Keratinocyte (primary cell): ENCODE measurements at regions not wholly inside any gene's neighbourhood (a gene's known extent, or its start where the extent isn't known, plus 50 kb on each side); places are given as distances from the start of the nearest gene placed in this dataset.

Experiments used
- DNase-seq: peaks from one replicate; pipeline ENCODE4 v3.0.0-alpha.2; 2011; ENCODE audit warnings: low read depth, missing footprints, low spot score
- FAIRE-seq: peaks from 2 replicates; lab custom pipeline; 2011; peaks lifted over from hg19 to GRCh38; lab: Jason Lieb, UNC
- H2AFZ ChIP-seq: 2 replicates; pipeline ENCODE4 v1.6.0; 2012; ENCODE audit warnings: low read length, control low read depth, inconsistent platforms; ENCODE audit not compliant: control insufficient read depth
- H3K27ac ChIP-seq: 2 replicates; pipeline ENCODE4 v1.5.1; 2011; ENCODE audit warnings: low read length; ENCODE audit not compliant: control insufficient read depth, insufficient read depth
- H3K27me3 ChIP-seq: 3 replicates; pipeline ENCODE4 v1.6.0; 2011; ENCODE audit warnings: low read length; ENCODE audit not compliant: control insufficient read depth, insufficient read depth; ENCODE audit errors: extremely low read depth
- H3K36me3 ChIP-seq, 2 experiments: 2 replicates in 1 of 2; 3 replicates in 1 of 2; pipeline ENCODE4 v1.5.1; 2011; ENCODE audit warnings: low read length in 2 of 2, mild to moderate bottlenecking in 1 of 2; ENCODE audit not compliant: control insufficient read depth in 2 of 2, insufficient read depth in 2 of 2; ENCODE audit errors: extremely low read depth in 1 of 2
- H3K4me1 ChIP-seq: 3 replicates; pipeline ENCODE4 v1.5.1; 2011; ENCODE audit warnings: low read length; ENCODE audit not compliant: control insufficient read depth, insufficient read depth; ENCODE audit errors: extremely low read depth
- H3K4me2 ChIP-seq: 3 replicates; pipeline ENCODE4 v1.6.0; 2011; ENCODE audit warnings: low read depth, low read length; ENCODE audit not compliant: control insufficient read depth, insufficient read depth; ENCODE audit errors: extremely low read depth
- H3K4me3 ChIP-seq, 3 experiments: fragments of 200-600 bp in 1 of 3; sonication (generic) in 1 of 3; 2 replicates in 2 of 3; 3 replicates in 1 of 3; pipeline ENCODE4 v1.5.1; 2011 to 2016; ENCODE audit warnings: low read length in 3 of 3, mild to moderate bottlenecking in 3 of 3, control low read depth in 2 of 3, inconsistent platforms in 1 of 3, low read depth in 1 of 3, mixed read lengths in 1 of 3, mixed run types in 1 of 3, moderate library complexity in 1 of 3; ENCODE audit not compliant: control insufficient read depth in 2 of 3, insufficient read depth in 2 of 3; ENCODE audit errors: extremely low read depth in 1 of 3
- H3K79me2 ChIP-seq: 2 replicates; pipeline ENCODE4 v1.6.0; 2012; ENCODE audit warnings: low read length; ENCODE audit not compliant: control insufficient read depth, insufficient read depth
- H3K9ac ChIP-seq: 3 replicates; pipeline ENCODE4 v1.6.0; 2011; ENCODE audit warnings: low read length; ENCODE audit not compliant: control insufficient read depth, insufficient read depth; ENCODE audit errors: extremely low read depth
- H3K9me1 ChIP-seq: 3 replicates; pipeline ENCODE4 v1.6.0; 2011; ENCODE audit warnings: low read length; ENCODE audit not compliant: control insufficient read depth, insufficient read depth; ENCODE audit errors: extremely low read depth
- H3K9me3 ChIP-seq: 2 replicates; pipeline ENCODE4 v1.5.1; 2012; ENCODE audit warnings: low read depth, low read length; ENCODE audit not compliant: control insufficient read depth
- H4K20me1 ChIP-seq: 3 replicates; pipeline ENCODE4 v1.6.0; 2011; ENCODE audit warnings: low read length; ENCODE audit not compliant: control insufficient read depth, insufficient read depth; ENCODE audit errors: extremely low read depth
- EZH2 ChIP-seq: IDR thresholded peaks from one replicate; pipeline ENCODE4 v1.6.1; 2012; ENCODE audit warnings: inconsistent platforms, mild to moderate bottlenecking, low read length, moderate library complexity
- dilution Hi-C: fragments of 300-500 bp; cut with MboI; formaldehyde crosslinking; loops from one replicate; pipeline ENCODE4 v1.7.0; 2020; ENCODE audit warnings: low sequenced_read_pairs; ENCODE audit not compliant: extremely low pct_ligation_motif_present
- TF ChIP-seq, protein P1 (sequence below), 3 experiments: IDR thresholded peaks in 1 of 3; conservative IDR thresholded peaks in 1 of 3; optimal IDR thresholded peaks in 1 of 3; 2 replicates in 2 of 3; 3 replicates in 1 of 3; pipeline versions ENCODE3 to v1.5.1; 2011; ENCODE audit warnings: low read length in 3 of 3, mild to moderate bottlenecking in 3 of 3, moderate library complexity in 2 of 3, control low read depth in 1 of 3, inconsistent platforms in 1 of 3; ENCODE audit not compliant: insufficient read depth in 2 of 3; ENCODE audit errors: extremely low read depth in 1 of 3

- TF ChIP-seq EZH2: no peak
- TF ChIP-seq, protein P1, sequence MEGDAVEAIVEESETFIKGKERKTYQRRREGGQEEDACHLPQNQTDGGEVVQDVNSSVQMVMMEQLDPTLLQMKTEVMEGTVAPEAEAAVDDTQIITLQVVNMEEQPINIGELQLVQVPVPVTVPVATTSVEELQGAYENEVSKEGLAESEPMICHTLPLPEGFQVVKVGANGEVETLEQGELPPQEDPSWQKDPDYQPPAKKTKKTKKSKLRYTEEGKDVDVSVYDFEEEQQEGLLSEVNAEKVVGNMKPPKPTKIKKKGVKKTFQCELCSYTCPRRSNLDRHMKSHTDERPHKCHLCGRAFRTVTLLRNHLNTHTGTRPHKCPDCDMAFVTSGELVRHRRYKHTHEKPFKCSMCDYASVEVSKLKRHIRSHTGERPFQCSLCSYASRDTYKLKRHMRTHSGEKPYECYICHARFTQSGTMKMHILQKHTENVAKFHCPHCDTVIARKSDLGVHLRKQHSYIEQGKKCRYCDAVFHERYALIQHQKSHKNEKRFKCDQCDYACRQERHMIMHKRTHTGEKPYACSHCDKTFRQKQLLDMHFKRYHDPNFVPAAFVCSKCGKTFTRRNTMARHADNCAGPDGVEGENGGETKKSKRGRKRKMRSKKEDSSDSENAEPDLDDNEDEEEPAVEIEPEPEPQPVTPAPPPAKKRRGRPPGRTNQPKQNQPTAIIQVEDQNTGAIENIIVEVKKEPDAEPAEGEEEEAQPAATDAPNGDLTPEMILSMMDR (optimal IDR thresholded peaks at IDR 0.05 in 1 of 3, IDR thresholded peaks at IDR 0.05 in 1 of 3, conservative IDR thresholded peaks at IDR 0.05 in 1 of 3; ENCODE audit: extremely low read depth in 1 of 3, insufficient read depth in 2 of 3, low read length in 3 of 3): no peak
- no peak for FAIRE-seq
- H3K4me1 ChIP-seq: peaks cover 24% of the 10 kb centered on the region
- dilution Hi-C loops: no loop called here
- no peak overlapping the region for H2AFZ ChIP-seq
- no peak for DNase-seq
- no peak overlapping the region for H3K9ac ChIP-seq
- no peaks in the 10 kb centered on the region for H4K20me1 ChIP-seq
- no peaks in the 10 kb centered on the region for H3K27me3 ChIP-seq
- H3K9me1 ChIP-seq: no peaks in the 10 kb centered on the region
- H3K79me2 ChIP-seq: no peaks in the 10 kb centered on the region
- no peak overlapping the region for H3K4me3 ChIP-seq
- no peaks in the 10 kb centered on the region for H3K36me3 ChIP-seq
- no peak overlapping the region for H3K4me2 ChIP-seq
- no peak overlapping the region for H3K27ac ChIP-seq
- H3K9me3 ChIP-seq: no peaks in the 10 kb centered on the region
Measured at GRCh38 chr2:70393881-70394280, 92.0 kb upstream of the FAM136A start.

DNA sequence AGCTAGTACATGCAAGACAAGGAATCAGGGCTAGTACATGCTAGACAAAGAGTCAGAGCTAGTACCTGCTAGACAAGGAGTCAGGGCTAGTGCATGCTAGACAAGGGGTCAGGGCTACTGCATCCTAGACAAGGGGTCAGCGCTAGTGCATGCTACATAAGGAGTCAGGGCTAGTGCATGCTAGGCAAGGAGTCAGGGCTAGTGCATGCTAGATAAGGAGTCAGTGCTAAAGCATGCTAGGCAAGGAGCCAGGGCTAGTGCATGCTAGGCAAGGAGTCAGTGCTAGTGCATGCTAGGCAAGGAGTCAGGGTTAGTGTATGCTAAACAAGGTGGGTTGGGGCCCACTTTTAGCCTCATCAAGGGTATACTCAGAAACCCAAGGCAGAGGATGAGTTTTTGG, 90.1 kb upstream of the FAM136A start:
- Histone ChIP-seq H3K9me3 (no peaks in the 10 kb centered on the region), H3K4me1 (peaks cover 43% of the 10 kb centered on the region), H3K27me3 (no peaks in the 10 kb centered on the region), H2AFZ (no peak overlapping the region), H3K36me3 (no peaks in the 10 kb centered on the region), H3K4me3 (no peak overlapping the region), H3K27ac (no peak overlapping the region), H3K9ac (no peak overlapping the region), H3K4me2 (no peak overlapping the region), H3K79me2 (no peaks in the 10 kb centered on the region), H4K20me1 (no peaks in the 10 kb centered on the region), H3K9me1 (no peaks in the 10 kb centered on the region)
- TF ChIP-seq, protein P1 (optimal IDR thresholded peaks at IDR 0.05 in 1 of 3, IDR thresholded peaks at IDR 0.05 in 1 of 3, conservative IDR thresholded peaks at IDR 0.05 in 1 of 3; ENCODE audit: extremely low read depth in 1 of 3, insufficient read depth in 2 of 3, low read length in 3 of 3): no peak
- TF ChIP-seq EZH2: no peak
- DNase-seq (no peak), FAIRE-seq (peak; percentile 89)
- dilution Hi-C loops: no loop called here
